GM18511 (cell line): ENCODE measurements at regions not wholly inside any gene's neighbourhood (a gene's known extent, or its start where the extent isn't known, plus 50 kb on each side); places are given as distances from the start of the nearest gene placed in this dataset.

Experiments used
- ATAC-seq: cut with Tn5 transposase; IDR thresholded peaks from one replicate; pipeline ENCODE4 v1.9.1; 2021; ENCODE audit warnings: mild to moderate bottlenecking, moderate library complexity; ENCODE audit not compliant: unreplicated experiment

DNA sequence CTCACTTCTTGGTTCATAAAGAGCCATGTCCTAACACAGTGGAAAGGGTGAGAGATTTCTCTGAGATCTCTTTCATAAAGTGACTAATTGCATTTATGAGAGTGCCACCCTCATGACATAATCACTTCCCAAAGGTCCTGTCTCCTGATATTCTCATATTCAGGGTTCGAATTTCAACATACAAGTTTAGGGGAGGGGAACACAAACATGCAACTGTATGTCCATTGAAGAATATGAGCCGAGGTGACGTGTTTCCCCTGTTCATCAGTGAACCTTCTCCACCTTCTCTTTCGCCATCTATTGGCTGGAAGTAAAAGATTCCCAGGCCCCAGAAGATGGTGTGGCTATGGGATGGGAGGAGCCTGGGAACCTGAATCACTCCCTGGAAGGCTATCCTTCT lies 354.2 kb upstream of the ATP2B1 start:
- ATAC-seq, result no peak

DNA sequence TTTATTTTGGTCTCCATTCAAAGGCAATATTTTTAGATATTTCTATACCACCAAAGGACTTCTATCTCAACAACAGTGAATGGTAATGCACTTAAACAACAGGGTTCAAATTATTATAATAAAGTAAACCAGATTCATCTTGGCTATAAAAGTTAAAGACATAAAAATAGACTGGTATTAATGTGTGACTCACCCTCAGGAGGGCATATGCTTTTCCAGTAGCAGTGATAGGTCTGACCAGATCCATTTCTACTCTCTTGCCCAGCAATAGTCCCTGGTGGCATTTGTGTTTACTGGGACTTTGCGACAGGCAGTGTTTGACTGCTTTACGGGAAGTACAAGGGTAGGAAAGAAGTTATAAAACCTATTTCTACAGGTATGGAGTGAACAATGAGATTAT lies 353.2 kb upstream of the ATP2B1 start:
- no peak for ATAC-seq

DNA sequence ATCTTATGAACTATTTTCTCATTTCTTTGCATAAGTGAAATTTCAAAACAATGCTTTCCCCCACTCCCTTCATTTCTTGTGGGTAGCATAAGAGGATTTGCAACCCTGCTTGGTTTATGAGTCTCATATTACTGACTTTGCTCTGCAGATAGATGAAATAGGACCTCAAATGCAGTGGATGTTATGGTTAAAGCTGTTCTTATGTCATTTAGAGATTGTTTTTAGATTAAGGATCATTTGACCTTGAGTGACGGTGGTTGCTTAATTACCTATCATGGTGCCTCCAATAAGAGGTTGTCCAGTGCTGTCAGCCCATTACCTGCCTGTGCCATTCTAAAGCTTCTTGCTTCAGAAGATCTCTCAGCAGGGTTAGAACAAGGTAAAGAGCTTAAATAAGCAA lies 351.4 kb upstream of the ATP2B1 start:
- no peak for ATAC-seq

DNA sequence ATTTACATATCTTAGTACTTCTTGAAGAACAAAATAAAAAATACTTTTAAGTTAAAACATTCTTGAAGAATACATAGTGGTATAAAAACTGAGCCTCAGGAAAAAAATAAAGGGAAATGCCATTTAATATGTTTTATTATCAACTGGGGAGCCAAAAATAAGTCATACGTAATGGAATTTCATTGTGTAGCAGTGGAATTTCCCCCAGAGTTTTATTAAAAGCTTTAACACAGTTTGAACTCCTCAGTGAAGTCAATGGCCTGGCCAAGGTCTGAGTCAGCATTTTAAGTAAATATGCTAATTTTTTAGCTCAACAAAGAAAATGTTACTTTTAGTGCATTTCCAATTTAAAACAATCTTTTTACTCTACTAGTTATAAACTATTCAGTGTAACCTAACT lies 350.1 kb upstream of the ATP2B1 start:
- ATAC-seq, result no peak

DNA sequence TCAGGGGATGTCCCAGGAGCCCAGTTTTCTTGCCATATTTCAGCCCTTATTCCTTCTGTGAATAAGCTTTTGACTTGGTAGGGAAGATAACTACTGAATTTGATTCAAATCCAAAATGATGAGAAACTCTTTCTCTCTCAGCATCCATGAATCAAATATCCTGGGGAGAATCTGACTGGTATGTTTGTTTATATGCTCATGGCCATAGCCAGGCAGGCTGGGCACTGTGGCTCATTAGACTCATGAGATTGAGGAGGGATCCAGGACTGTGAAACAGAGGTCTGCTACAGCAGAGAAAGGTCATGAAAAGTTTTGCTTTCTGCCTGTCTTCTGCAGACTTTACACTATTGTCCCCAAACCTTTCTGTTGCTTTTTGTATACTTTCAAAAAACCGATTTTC lies 346.4 kb upstream of the ATP2B1 start:
- no peak for ATAC-seq

DNA sequence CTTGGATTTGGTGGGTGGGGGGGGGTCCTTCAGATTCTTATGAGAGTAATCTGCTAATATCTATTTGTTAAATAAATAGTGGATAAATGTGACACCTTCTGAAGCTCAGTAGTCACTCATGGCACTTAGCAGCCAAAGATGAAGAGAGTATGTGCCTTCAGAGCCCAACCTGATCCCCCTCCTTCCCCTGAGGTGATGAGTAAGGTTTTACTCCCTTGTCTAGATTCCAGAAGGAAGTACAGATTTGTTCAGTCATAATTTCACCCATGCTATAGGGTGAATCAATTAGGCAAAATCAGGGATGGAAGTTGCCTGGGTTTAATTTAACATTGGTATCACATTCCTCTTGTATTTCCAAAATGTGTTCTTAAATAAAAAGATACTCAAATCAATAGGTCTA lies 340.3 kb upstream of the ATP2B1 start:
- no peak for ATAC-seq

DNA sequence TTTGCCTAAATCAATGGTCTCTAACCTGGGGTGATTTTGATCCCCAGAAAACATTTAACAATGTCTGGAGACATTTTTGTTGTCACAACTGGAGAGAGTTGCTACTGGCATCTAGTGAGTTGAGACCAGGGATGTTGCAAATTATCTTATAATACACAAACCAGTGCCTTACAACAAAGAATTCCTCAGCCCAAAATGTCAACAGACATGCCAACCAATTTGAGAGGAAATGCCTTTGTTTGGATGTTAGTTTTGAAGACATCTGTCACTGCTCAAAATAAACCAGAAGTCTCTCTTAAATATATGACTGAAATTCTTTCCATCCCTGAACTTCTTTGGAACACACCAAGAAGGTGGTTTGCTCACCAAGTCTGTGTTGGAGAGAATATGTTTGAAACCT lies 336.9 kb upstream of the ATP2B1 start:
- no peak for ATAC-seq

DNA sequence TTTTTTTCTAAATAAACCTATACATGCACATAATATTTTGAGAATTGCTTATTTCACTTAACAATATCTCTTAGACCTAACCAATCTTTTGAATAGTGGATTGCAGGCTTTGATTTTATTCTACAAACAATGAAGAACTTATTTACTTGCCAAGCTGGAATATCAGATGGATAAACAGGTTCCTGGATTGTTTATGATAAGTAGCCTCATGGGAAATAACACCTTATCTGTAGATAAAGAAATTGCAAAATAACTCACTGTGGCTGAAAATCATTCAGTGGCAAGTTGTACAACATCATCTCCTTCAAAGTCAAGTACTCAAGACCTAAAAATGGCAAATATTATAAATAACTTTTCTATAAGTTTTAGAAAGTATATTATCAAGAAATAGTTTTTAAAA lies 335.4 kb upstream of the ATP2B1 start:
- ATAC-seq, result no peak

DNA sequence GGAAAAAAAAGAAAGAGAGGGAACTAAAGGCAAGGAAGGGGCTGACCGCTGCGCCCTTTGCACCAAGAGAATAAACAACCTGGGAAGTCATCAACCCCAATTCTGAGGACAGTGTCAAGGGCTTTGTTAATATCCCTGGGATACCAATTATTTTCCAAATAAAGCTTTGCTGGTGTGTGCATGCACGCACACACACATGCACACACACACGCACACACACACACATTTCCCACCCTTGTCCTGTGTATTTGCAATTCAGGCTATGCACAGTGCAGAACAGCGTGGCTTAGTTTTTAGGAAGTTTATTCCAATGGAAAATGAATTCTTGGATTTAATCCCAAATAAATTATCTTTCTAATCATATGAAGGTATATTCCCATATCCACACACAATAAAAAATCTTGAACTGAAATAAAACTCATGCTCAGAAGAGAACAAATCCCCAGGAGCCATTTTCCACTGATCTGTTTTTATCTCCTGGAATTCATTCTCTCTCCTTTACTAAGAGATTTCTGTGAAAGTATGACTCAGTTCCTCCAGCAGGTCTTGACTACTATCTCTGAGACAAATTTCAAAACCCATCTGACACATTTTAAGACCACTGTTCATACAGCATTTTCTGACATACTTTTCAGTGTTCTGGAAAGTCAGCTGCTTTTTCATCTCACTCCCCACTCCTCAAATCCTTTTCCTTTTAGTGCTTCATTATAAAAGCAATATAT lies 334.4 kb upstream of the ATP2B1 start:
- ATAC-seq, result no peak

DNA sequence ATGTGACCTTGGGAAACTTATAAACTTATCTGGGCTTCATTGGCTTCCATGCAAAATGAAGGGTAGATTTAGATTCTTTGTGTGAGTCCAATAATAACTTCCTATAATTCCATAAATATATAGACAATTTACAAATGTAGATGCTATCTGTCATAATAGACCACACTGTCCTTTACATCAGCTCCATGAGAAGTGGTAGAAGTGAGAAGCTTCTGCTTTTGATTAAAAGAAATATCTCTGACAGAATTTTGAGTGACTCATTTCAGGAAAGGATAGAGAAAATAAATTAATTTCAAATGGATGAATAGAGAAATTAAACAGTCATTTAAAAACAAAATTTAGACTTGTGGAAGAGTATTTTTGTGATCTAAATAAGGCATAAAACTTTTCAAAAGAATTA lies 329.7 kb upstream of the ATP2B1 start:
- no peak for ATAC-seq

DNA sequence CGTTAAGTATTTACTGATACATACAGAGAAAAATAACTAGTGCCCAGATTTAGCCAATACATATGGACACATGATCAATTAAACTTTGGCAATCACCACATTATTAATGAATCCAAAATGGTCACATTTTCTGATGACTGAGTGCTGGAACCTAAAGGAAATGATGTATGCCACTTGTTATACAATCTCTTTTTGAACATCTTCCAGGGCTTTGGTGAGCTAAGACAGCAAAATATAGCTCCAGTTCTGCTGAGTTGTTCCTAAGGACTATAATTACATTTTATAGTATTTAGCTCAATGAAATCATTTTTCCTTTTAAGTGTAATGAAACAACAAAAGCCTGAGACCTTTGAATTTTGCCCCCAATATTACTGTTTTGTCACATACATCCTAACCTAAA lies 329.1 kb upstream of the ATP2B1 start:
- no peak for ATAC-seq

DNA sequence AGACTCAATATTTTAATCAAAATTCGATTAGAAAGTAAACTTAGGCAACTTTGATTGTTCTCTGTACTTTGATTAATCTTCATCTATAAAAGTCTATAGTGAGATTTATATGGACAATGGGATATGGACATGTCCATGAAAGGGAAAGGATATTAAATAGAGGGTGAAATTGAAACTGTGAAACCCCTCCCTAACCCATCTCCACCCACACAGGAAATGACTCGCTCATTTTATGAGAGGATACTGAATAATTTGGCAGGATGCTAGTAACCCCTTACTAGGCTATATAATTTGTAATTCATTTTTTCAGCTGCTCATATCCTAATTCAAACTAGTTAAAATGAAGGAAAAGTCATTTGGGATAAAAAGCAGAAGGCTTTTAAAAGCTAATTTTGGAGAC lies 328.0 kb upstream of the ATP2B1 start:
- ATAC-seq, result no peak

DNA sequence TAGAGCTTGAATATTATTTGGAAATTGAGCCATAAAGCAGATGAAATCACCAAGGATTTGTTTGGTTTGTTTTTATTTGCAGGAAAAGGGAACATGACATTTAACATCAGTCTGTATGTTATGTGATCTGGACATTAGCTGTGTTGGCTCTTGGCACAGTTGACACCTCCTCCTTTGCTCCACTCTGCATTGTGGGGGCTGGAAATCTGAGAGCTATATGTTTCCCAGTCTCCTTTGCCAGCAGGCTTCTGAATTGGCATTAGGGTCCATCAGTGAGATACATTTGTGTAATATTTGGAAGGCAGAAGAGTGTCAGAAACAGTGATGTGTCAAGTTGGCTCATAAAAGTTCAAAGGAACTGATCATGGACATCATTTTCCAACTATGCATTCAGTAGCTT lies 322.1 kb upstream of the ATP2B1 start:
- no peak for ATAC-seq

DNA sequence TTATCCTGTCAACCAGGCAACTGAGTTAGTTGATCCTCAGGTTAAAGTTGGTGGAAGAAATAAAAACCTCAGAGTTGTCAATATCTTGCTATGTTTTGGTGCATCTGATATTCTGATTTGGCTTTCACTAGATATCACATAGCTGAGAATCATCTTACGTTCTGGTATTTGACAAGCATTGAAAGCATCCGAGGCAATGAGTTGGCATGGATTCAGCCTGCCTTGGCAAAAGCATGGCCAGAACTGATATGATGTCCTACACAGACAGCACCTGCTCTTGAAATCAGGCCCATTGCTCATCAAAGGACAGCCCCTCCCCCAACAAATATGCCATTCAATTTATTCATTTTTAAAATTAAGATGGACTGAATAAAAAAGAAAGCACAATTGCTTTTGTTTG lies 320.7 kb upstream of the ATP2B1 start:
- ATAC-seq, result no peak

DNA sequence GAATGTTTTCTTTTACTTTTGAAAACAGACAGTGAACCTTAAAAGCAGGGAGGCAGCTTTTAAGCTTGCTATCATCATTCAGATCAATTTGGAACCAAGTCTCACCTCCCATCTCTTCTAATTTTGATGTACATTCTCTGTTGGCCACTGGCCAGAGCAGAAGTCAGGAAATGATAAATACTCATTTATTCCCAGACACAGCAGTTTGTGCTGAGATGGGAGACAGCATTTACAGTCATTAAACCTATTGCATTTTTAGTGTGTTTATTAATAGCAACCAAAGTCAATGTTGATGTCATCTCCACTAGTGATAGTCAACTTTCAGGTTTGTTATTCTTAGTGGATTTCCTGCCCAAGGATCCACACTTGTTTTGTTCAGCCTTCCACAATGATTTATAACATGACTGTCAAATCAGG lies 320.0 kb upstream of the ATP2B1 start:
- no peak for ATAC-seq

DNA sequence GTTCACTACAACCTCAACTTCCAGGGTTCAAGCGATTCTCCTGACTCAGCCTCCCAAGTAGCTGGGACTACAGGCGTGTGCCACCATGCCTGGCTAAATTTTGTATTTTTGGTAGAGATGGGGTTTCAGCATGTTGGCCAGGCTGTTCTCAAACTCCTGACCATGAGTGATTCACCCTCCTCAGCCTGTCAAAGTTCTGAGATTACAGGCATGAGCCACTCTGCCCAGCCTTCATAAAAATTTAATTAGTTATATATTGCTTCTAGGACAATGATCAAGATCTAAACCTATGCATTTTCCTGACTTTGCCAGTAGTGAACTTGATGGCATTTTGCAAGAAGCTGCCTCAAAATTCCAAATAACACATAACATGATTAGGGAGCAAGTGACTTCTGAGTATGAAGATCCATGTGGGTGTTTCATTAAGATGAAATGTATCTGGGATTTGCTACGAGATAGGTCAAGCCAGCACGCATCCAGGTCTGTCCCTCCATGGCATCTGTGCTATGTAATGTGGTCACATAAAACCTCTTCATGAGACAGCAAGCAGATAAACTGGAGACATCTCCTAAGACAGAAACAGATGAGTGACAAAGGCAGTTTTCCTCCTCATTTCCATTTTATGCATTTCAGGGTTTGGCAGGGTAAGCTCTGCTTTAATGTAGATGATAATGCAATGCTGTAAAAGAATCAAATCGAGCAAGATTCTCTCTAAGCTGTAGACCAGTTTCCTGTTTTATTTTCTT lies 319.4 kb upstream of the ATP2B1 start:
- no peak for ATAC-seq

DNA sequence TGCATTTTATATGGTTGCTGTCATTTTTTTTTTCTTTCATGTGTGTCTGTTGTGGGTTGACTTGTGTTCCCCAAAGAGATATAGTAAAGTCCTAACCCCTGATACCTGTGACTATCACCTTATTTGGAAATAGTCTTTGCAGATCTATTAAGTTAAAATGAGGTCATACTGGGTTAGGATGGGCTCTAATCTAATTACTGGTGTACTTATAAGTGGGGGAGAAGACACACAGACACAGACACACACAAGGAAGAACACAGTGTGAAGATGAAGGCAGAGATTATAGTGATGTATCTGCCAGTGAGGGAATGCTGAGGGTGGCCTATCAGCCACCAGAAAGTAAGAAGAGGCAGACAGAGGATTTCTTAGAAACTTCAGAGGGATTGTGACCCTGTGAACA lies 318.4 kb upstream of the ATP2B1 start:
- no peak for ATAC-seq

DNA sequence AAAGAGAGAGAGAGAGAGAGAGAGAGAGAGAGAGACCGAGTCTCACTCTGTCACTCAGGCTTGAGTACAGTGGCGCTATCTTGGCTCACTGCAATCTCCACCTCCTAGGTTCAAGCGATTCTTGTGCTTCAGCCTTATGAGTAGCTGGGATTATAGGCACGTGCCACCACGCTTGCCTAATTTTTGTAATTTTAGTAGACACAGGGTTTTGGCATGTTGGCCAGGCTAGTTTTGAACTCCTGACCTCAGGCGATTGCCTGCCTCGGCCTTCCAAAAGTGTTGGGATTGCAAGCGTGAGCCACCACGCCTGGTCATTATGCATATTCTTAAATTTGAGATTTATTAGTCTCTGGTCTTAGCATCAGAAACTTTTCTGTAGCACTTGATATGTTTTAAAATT lies 317.9 kb upstream of the ATP2B1 start:
- no peak for ATAC-seq

DNA sequence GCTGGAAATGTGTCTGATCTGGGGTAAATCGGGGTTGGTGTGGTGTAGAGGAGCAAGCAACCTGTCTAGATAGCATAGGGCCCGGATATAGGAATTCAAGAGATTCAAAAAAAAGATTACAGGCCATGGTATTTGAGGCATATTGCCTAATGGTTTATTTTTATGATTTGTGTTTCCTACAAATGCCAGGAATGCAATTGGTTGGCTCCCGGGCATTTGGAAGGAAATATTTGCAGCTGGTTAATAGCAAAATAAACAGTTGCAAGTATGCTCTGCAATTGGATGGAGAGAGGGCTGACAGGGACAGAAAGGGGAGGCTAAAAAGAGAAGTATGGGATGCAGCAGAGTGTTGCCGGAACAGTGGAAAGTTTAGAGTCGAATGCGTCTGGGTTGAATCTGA lies 315.6 kb upstream of the ATP2B1 start:
- ATAC-seq, result no peak

DNA sequence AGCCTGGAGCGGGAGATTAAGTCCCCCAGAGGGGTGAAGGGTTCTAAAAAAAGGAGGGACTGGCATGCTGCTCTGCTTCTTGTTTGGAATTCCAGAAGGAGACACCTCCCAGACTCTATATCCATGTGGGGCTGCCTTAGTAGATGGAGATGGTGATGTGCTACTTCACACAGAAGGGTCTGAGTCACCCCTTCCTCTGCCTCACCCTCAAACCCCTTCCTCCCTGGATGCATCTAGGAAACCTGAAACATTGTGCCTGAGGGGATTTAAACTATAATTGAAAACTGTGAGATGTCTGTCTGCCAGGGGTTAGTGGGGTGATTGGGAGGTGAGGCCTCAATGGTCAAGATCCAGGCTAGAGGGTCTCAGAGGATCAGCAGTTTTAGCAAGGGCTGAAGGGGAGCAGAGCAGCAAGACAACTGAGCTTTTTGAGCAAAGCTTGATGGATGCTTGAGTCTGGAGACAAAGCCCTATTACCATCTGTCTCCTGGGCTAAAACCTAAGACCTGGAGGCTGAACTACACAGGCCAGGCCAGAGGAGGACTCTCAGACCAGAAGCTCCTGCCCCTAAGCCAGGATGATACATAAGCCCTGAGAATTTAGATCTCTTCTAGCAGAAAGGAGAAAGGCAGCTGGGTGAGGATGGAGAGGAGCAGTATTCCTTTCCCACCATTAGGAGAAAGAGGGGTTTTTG lies 314.7 kb upstream of the ATP2B1 start:
- ATAC-seq, result no peak

DNA sequence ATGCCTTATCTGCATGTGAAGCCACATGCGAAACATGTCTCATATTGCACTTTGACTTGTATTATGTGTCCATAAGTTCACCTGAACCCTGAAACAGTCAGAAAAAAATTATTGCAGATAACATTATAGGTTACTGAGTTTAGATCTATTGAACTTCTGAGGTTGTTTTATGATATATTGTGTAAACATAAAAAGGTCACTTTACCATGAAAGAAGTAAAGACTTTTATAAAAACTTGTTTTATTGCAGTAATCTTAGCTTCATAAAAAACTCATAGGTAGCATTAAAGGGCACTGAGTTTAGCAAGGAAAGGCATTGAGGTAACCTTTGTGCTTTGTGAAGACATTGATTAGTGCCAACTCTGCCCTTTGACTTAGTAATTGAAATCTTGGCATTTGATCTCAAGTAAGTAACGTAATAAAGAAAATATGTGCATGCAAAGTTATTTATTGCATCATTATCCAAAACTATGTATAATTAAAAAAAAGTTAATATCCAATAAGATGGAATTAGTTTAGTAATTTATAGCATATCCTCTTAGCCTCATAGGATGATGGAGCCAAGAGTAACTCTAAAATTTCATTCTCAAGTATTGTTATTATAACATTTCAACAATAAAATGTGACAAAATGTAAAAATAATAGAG lies 313.3 kb upstream of the ATP2B1 start:
- no peak for ATAC-seq

DNA sequence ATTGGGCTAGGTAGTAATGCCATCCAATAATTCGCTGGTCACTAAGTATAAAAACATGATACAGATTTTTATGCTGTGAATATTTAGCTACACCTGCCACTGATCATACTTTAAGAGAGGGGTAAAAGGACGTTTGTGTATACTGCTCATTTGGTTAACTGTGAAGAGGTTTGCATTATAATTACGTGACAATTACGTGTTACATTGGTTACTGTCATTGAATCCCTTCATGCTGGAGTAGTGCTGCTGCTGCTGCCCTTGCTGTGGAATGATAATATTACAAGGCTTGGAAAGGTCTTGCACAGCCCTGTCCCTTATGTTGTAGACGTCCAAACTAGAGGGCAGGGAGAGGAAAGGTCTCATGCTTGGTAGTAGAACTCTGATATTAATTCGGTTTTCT lies 312.2 kb upstream of the ATP2B1 start:
- ATAC-seq, result no peak
